ENCODE measurements at regions not wholly inside any gene's neighbourhood (a gene's known extent, or its start where the extent isn't known, plus 50 kb on each side); places are given as distances from the start of the nearest gene placed in this dataset.

GRCh38 chr17:36863131-36863530 is 74.1 kb upstream of the LHX1 start:
- H3K4me3 ChIP-seq: no peak overlapping the region
- 89% methylated on average over 6 of the region's 6 CpGs for WGBS (ENCODE audit: low lambda C conversion rate, missing lambda C conversion rate)
- no peaks in the 10 kb centered on the region for H3K4me1 ChIP-seq (ENCODE audit: insufficient read depth)
- no peaks in the 10 kb centered on the region for H3K36me3 ChIP-seq (replicated peaks; ENCODE audit: insufficient read depth, low read depth)
- no peaks in the 10 kb centered on the region for H3K27me3 ChIP-seq
- no peaks in the 10 kb centered on the region for H3K79me2 ChIP-seq
- H3K9me2 ChIP-seq (replicated peaks; ENCODE audit: insufficient read depth): no peaks in the 10 kb centered on the region
- no peak for DNase-seq (ENCODE audit: low spot score)
- H4K20me1 ChIP-seq (ENCODE audit: insufficient read depth, poor library complexity, severe bottlenecking): no peaks in the 10 kb centered on the region
- H3K4me2 ChIP-seq: no peak overlapping the region
- H2AFZ ChIP-seq: no peak overlapping the region
- H3K9me3 ChIP-seq (ENCODE audit: low read depth): no peaks in the 10 kb centered on the region
- TF ChIP-seq CTCF (IDR thresholded peaks at IDR 0.05; ENCODE audit: poor library complexity): no peak
- no peak for TF ChIP-seq EZH2phosphoT487 (IDR thresholded peaks at IDR 0.05; ENCODE audit: low read depth, severe bottlenecking, unreplicated experiment)
- no peak for TF ChIP-seq EZH2 (IDR thresholded peaks at IDR 0.05; ENCODE audit: borderline replicate concordance)
- no peak overlapping the region for H3K27ac ChIP-seq

GRCh38 chr17:36863676-36864612 is 73.3 kb upstream of the LHX1 start:
- no peaks in the 10 kb centered on the region for H3K27me3 ChIP-seq
- DNase-seq (ENCODE audit: low spot score): no peak
- H3K9me2 ChIP-seq (replicated peaks; ENCODE audit: insufficient read depth): no peaks in the 10 kb centered on the region
- no peak for TF ChIP-seq EZH2phosphoT487 (IDR thresholded peaks at IDR 0.05; ENCODE audit: low read depth, severe bottlenecking, unreplicated experiment)
- no peak for TF ChIP-seq EZH2 (IDR thresholded peaks at IDR 0.05; ENCODE audit: borderline replicate concordance)
- TF ChIP-seq CTCF (IDR thresholded peaks at IDR 0.05; ENCODE audit: poor library complexity): no peak
- 83% methylated on average over 17 of the region's 21 CpGs for WGBS (ENCODE audit: low lambda C conversion rate, missing lambda C conversion rate)
- H3K27ac ChIP-seq: no peak overlapping the region
- H4K20me1 ChIP-seq (ENCODE audit: insufficient read depth, poor library complexity, severe bottlenecking): no peaks in the 10 kb centered on the region
- H3K4me1 ChIP-seq (ENCODE audit: insufficient read depth): no peaks in the 10 kb centered on the region
- H3K4me3 ChIP-seq: no peak overlapping the region
- no peaks in the 10 kb centered on the region for H3K9me3 ChIP-seq (ENCODE audit: low read depth)
- no peak overlapping the region for H2AFZ ChIP-seq
- no peaks in the 10 kb centered on the region for H3K79me2 ChIP-seq
- H3K36me3 ChIP-seq (replicated peaks; ENCODE audit: insufficient read depth, low read depth): no peaks in the 10 kb centered on the region
- no peak overlapping the region for H3K4me2 ChIP-seq

- Histone ChIP-seq H3K27me3 (no peaks in the 10 kb centered on the region), H3K79me2 (no peaks in the 10 kb centered on the region), H3K9me3 (ENCODE audit: low read depth) (no peaks in the 10 kb centered on the region), H3K9me2 (replicated peaks; ENCODE audit: insufficient read depth) (no peaks in the 10 kb centered on the region), H4K20me1 (ENCODE audit: insufficient read depth, poor library complexity, severe bottlenecking) (no peaks in the 10 kb centered on the region), H3K4me3 (no peak overlapping the region), H3K36me3 (replicated peaks; ENCODE audit: insufficient read depth, low read depth) (no peaks in the 10 kb centered on the region), H3K27ac (no peak overlapping the region), H3K4me2 (no peak overlapping the region), H3K4me1 (ENCODE audit: insufficient read depth) (no peaks in the 10 kb centered on the region), H2AFZ (no peak overlapping the region)
- TF ChIP-seq EZH2phosphoT487 (IDR thresholded peaks at IDR 0.05; ENCODE audit: low read depth, severe bottlenecking, unreplicated experiment) (no peak), EZH2 (IDR thresholded peaks at IDR 0.05; ENCODE audit: borderline replicate concordance) (no peak), CTCF (IDR thresholded peaks at IDR 0.05; ENCODE audit: poor library complexity) (no peak)
- DNase-seq (ENCODE audit: low spot score): no peak
- WGBS (ENCODE audit: low lambda C conversion rate, missing lambda C conversion rate): 83% methylated on average over 11 of the region's 11 CpGs
Measured at GRCh38 chr17:36864827-36865430, 72.3 kb upstream of the LHX1 start.

Measured in hepatocyte (in vitro differentiated cells).